Astrocyte (in vitro differentiated cells and primary cell): ENCODE measurements at regions not wholly inside any gene's neighbourhood (a gene's known extent, or its start where the extent isn't known, plus 50 kb on each side); places are given as distances from the start of the nearest gene placed in this dataset.

ENCODE experiments used
- DNase-seq: peaks from one replicate; pipeline ENCODE4 v3.0.0-alpha.2; 2010; ENCODE audit warnings: low read depth
- FAIRE-seq: peaks from 2 replicates; lab custom pipeline; 2011; peaks lifted over from hg19 to GRCh38; lab: Jason Lieb, UNC
- H2AFZ ChIP-seq: 2 replicates; pipeline ENCODE4 v1.6.0; 2012; ENCODE audit warnings: low read depth, low read length, inconsistent platforms
- H3K27ac ChIP-seq: 2 replicates; pipeline ENCODE4 v1.5.1; 2011; ENCODE audit warnings: low read depth, low read length, inconsistent platforms
- H3K27me3 ChIP-seq: 2 replicates; pipeline ENCODE4 v1.6.0; 2011; ENCODE audit warnings: low read length, inconsistent platforms; ENCODE audit not compliant: insufficient read depth
- H3K36me3 ChIP-seq: 2 replicates; pipeline ENCODE4 v1.5.1; 2011; ENCODE audit warnings: low read length, inconsistent platforms; ENCODE audit not compliant: insufficient read depth
- H3K4me1 ChIP-seq: 2 replicates; pipeline ENCODE4 v1.5.1; 2011; ENCODE audit warnings: low read length, inconsistent platforms; ENCODE audit not compliant: insufficient read depth
- H3K4me2 ChIP-seq: 2 replicates; pipeline ENCODE4 v1.6.0; 2012; ENCODE audit warnings: low read length, inconsistent platforms
- H3K4me3 ChIP-seq: 2 replicates; pipeline ENCODE4 v1.5.1; 2011; ENCODE audit warnings: low read depth, mild to moderate bottlenecking, low read length, inconsistent platforms; ENCODE audit not compliant: insufficient read depth
- H3K79me2 ChIP-seq: 2 replicates; pipeline ENCODE4 v1.6.0; 2012; ENCODE audit warnings: mild to moderate bottlenecking, low read length, inconsistent platforms; ENCODE audit not compliant: insufficient read depth
- H3K9ac ChIP-seq: 2 replicates; pipeline ENCODE4 v1.6.0; 2012; ENCODE audit warnings: mild to moderate bottlenecking, low read length, inconsistent platforms
- H3K9me3 ChIP-seq: 2 replicates; pipeline ENCODE4 v1.5.1; 2012; ENCODE audit warnings: low read depth, mild to moderate bottlenecking, low read length, inconsistent platforms; ENCODE audit not compliant: insufficient read depth
- H4K20me1 ChIP-seq: 2 replicates; pipeline ENCODE4 v1.6.0; 2012; ENCODE audit warnings: low read length, inconsistent platforms; ENCODE audit not compliant: insufficient read depth
- H3K27ac Mint-ChIP-seq: one replicate; pipeline ENCODE4 v1.8.0; 2021; ENCODE audit warnings: mild to moderate bottlenecking, mixed read lengths; ENCODE audit not compliant: unreplicated experiment
- H3K27me3 Mint-ChIP-seq: one replicate; pipeline ENCODE4 v1.8.0; 2021; ENCODE audit warnings: low read depth, mixed read lengths; ENCODE audit not compliant: unreplicated experiment
- H3K36me3 Mint-ChIP-seq: one replicate; pipeline ENCODE4 v1.8.0; 2021; ENCODE audit warnings: low read depth, mixed read lengths; ENCODE audit not compliant: unreplicated experiment
- H3K4me1 Mint-ChIP-seq: one replicate; pipeline ENCODE4 v1.8.0; 2021; ENCODE audit warnings: low read depth, mixed read lengths; ENCODE audit not compliant: unreplicated experiment
- H3K4me3 Mint-ChIP-seq: one replicate; pipeline ENCODE4 v1.8.0; 2021; ENCODE audit warnings: mild to moderate bottlenecking, moderate library complexity, mixed read lengths; ENCODE audit not compliant: unreplicated experiment
- H3K9me3 Mint-ChIP-seq: one replicate; pipeline ENCODE4 v1.8.0; 2021; ENCODE audit warnings: mild to moderate bottlenecking, mixed read lengths; ENCODE audit not compliant: unreplicated experiment
- CTCF ChIP-seq: IDR thresholded peaks from 2 replicates; pipeline ENCODE4 v1.5.1; 2011; ENCODE audit warnings: low read depth, mild to moderate bottlenecking, inconsistent platforms, low read length, moderate library complexity; ENCODE audit not compliant: insufficient read depth
- EZH2 ChIP-seq: IDR thresholded peaks from 2 replicates; pipeline ENCODE4 v1.6.1; 2012; ENCODE audit warnings: mild to moderate bottlenecking, low read length, inconsistent platforms; ENCODE audit not compliant: insufficient read depth

DNA sequence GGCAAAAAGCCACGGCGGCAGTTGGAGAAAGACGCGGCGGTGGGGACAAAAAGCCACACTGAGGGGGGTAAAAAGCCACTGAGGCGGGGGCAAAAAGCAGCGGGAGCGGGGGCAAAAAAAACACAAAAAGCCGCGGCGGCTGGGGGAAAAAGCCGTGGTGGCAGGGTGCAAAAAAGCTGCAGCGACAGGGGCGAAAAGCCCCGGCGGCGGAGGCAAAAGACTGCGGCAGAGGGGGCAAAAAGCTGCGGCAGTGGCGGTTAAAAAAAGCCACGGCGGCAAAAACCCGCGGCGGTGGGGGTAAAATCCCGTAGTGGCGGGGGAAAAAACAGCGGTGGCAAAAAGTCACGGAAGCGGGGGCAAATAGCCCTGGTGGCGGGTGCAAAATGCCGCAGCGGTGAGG is 527.3 kb downstream of the ZNF33B start:
- H3K27ac Mint-ChIP-seq: no peak overlapping the region
- FAIRE-seq (no peak), DNase-seq (no peak)
- no peaks in the 10 kb centered on the region for H3K36me3 Mint-ChIP-seq
- peaks cover 7% of the 10 kb centered on the region for H3K9me3 Mint-ChIP-seq
- H3K27me3 ChIP-seq: no peaks in the 10 kb centered on the region
- H3K27me3 Mint-ChIP-seq: no peaks in the 10 kb centered on the region
- TF ChIP-seq EZH2 (no peak), CTCF (no peak)
- no peak overlapping the region for H3K9ac ChIP-seq
- no peak overlapping the region for H2AFZ ChIP-seq
- no peaks in the 10 kb centered on the region for H3K4me1 Mint-ChIP-seq
- no peak overlapping the region for H3K4me2 ChIP-seq
- H3K4me3 ChIP-seq: no peak overlapping the region
- no peaks in the 10 kb centered on the region for H3K36me3 ChIP-seq
- no peaks in the 10 kb centered on the region for H3K9me3 ChIP-seq
- no peak overlapping the region for H3K27ac ChIP-seq
- H4K20me1 ChIP-seq: no peaks in the 10 kb centered on the region
- H3K4me1 ChIP-seq: no peaks in the 10 kb centered on the region
- H3K4me3 Mint-ChIP-seq: no peak overlapping the region
- no peaks in the 10 kb centered on the region for H3K79me2 ChIP-seq
